OCI-LY1 (cell line): ENCODE measurements at regions not wholly inside any gene's neighbourhood (a gene's known extent, or its start where the extent isn't known, plus 50 kb on each side); places are given as distances from the start of the nearest gene placed in this dataset.

Experiments
- CTCF ChIP-seq: fragments of 200-600 bp; sonication (generic), shearing (Covaris generic); IDR thresholded peaks from 2 replicates; pipeline ENCODE4 v1.5.1; 2017; ENCODE audit warnings: mild to moderate bottlenecking, antibody characterized with exemption, low read length, moderate library complexity, mixed read lengths
- EZH2 ChIP-seq: fragments of 200-600 bp; sonication (generic), shearing (Covaris generic); IDR thresholded peaks from 2 replicates; pipeline ENCODE4 v1.8.0; 2017; ENCODE audit warnings: borderline replicate concordance, mixed run types, mild to moderate bottlenecking, antibody characterized with exemption, low read length, moderate library complexity, mixed read lengths

- TF ChIP-seq CTCF (no peak), EZH2 (no peak)
Observed at GRCh38 chr4:110751183-110751582, 128.3 kb upstream of the PITX2 start.
